ENCODE measurements at regions not wholly inside any gene's neighbourhood (a gene's known extent, or its start where the extent isn't known, plus 50 kb on each side); places are given as distances from the start of the nearest gene placed in this dataset.

- Mint-ChIP-seq H3K4me3 (no peak overlapping the region), H3K36me3 (no peaks in the 10 kb centered on the region), H3K4me1 (no peaks in the 10 kb centered on the region), H3K27me3 (peaks cover 0 to 3% of the 10 kb centered on the region in 2 donors), H3K9me3 (peaks cover 4 to 7% (median 6%) of the 10 kb centered on the region in 3 donors), H3K27ac (no peak overlapping the region)
- Histone ChIP-seq H3K4me1 (ENCODE audit: control insufficient read depth in 1 of 2, extremely low read depth in 1 of 2, insufficient read depth in 2 of 2, low read length in 2 of 2) (no peaks in the 10 kb centered on the region), H3K27ac (ENCODE audit: low read length) (no peak overlapping the region), H3K4me3 (ENCODE audit: control insufficient read depth in 1 of 2, extremely low read depth in 1 of 2, low read length in 1 of 2) (no peak overlapping the region), H3K27me3 (replicated peaks in 1 of 2; ENCODE audit: control insufficient read depth in 2 of 2, extremely low read depth in 1 of 2, insufficient read depth in 2 of 2, low read length in 1 of 2) (no peaks in the 10 kb centered on the region), H3K36me3 (ENCODE audit: control insufficient read depth in 2 of 2, extremely low read depth in 1 of 2, insufficient read depth in 1 of 2, low read length in 1 of 2) (no peaks in the 10 kb centered on the region), H3K9me3 (no peaks in the 10 kb centered on the region)
- POLR2A ChIA-PET, result no interaction called here
- WGBS (ENCODE audit: insufficient coverage), result 29% methylated on average over 2 of the region's 4 CpGs
- DNase-seq (no peak), ATAC-seq (replicated peaks in 1 of 4) (no peak)
- CTCF ChIA-PET, result no interaction called here
Measured at GRCh38 chr3:73685061-73685460, 60.3 kb upstream of the PDZRN3 start.

- ATAC-seq (replicated peaks in 1 of 4) (no peak), DNase-seq (no peak)
- 96% methylated on average over 3 of the region's 5 CpGs for WGBS (ENCODE audit: insufficient coverage)
- no peaks in the 10 kb centered on the region for H3K4me1 ChIP-seq (ENCODE audit: control insufficient read depth in 1 of 2, extremely low read depth in 1 of 2, insufficient read depth in 2 of 2, low read length in 2 of 2)
- H3K27ac ChIP-seq (ENCODE audit: low read length), result no peak overlapping the region
- CTCF ChIA-PET, result no interaction called here
- Mint-ChIP-seq H3K9me3 (peaks cover 4 to 8% (median 6%) of the 10 kb centered on the region in 3 donors), H3K27me3 (peaks cover 0 to 3% of the 10 kb centered on the region in 2 donors), H3K27ac (no peak overlapping the region), H3K36me3 (no peaks in the 10 kb centered on the region), H3K4me3 (no peak overlapping the region), H3K4me1 (no peaks in the 10 kb centered on the region)
- H3K27me3 ChIP-seq (replicated peaks in 1 of 2; ENCODE audit: control insufficient read depth in 2 of 2, extremely low read depth in 1 of 2, insufficient read depth in 2 of 2, low read length in 1 of 2), result no peaks in the 10 kb centered on the region
- H3K36me3 ChIP-seq (ENCODE audit: control insufficient read depth in 2 of 2, extremely low read depth in 1 of 2, insufficient read depth in 1 of 2, low read length in 1 of 2), result no peaks in the 10 kb centered on the region
- H3K9me3 ChIP-seq, result no peaks in the 10 kb centered on the region
- H3K4me3 ChIP-seq (ENCODE audit: control insufficient read depth in 1 of 2, extremely low read depth in 1 of 2, low read length in 1 of 2), result no peak overlapping the region
- POLR2A ChIA-PET, result no interaction called here
Measured at GRCh38 chr3:73683706-73684105, 59.0 kb upstream of the PDZRN3 start.

GRCh38 chr3:73681610-73682009, 56.9 kb upstream of the PDZRN3 start:
- ChIA-PET CTCF (no interaction called here), POLR2A (no interaction called here)
- H3K4me3 ChIP-seq (ENCODE audit: control insufficient read depth in 1 of 2, extremely low read depth in 1 of 2, low read length in 1 of 2), result no peak overlapping the region
- no peak for DNase-seq
- H3K27me3 ChIP-seq (replicated peaks in 1 of 2; ENCODE audit: control insufficient read depth in 2 of 2, extremely low read depth in 1 of 2, insufficient read depth in 2 of 2, low read length in 1 of 2), result no peaks in the 10 kb centered on the region
- no peak for ATAC-seq (replicated peaks in 1 of 4)
- Mint-ChIP-seq H3K27me3 (no peaks in the 10 kb centered on the region), H3K27ac (no peak overlapping the region), H3K36me3 (no peaks in the 10 kb centered on the region), H3K4me1 (no peaks in the 10 kb centered on the region), H3K9me3 (peaks cover 3 to 9% (median 4%) of the 10 kb centered on the region in 3 donors), H3K4me3 (no peak overlapping the region)
- no CpG with 5 or more reads among the region's 6 CpGs for WGBS (ENCODE audit: insufficient coverage)
- no peaks in the 10 kb centered on the region for H3K36me3 ChIP-seq (ENCODE audit: control insufficient read depth in 2 of 2, extremely low read depth in 1 of 2, insufficient read depth in 1 of 2, low read length in 1 of 2)
- no peaks in the 10 kb centered on the region for H3K9me3 ChIP-seq
- no peaks in the 10 kb centered on the region for H3K4me1 ChIP-seq (ENCODE audit: control insufficient read depth in 1 of 2, extremely low read depth in 1 of 2, insufficient read depth in 2 of 2, low read length in 2 of 2)
- no peak overlapping the region for H3K27ac ChIP-seq (ENCODE audit: low read length)

GRCh38 chr3:73681198-73681597, 56.5 kb upstream of the PDZRN3 start:
- H3K4me1 Mint-ChIP-seq, result no peaks in the 10 kb centered on the region
- DNase-seq (no peak), ATAC-seq (replicated peaks in 1 of 4) (no peak)
- H3K36me3 Mint-ChIP-seq, result no peaks in the 10 kb centered on the region
- WGBS (ENCODE audit: insufficient coverage), result no CpG with 5 or more reads among the region's 1 CpG
- ChIA-PET CTCF (no interaction called here), POLR2A (no interaction called here)
- Histone ChIP-seq H3K36me3 (ENCODE audit: control insufficient read depth in 2 of 2, extremely low read depth in 1 of 2, insufficient read depth in 1 of 2, low read length in 1 of 2) (no peaks in the 10 kb centered on the region), H3K27ac (ENCODE audit: low read length) (no peak overlapping the region), H3K27me3 (replicated peaks in 1 of 2; ENCODE audit: control insufficient read depth in 2 of 2, extremely low read depth in 1 of 2, insufficient read depth in 2 of 2, low read length in 1 of 2) (no peaks in the 10 kb centered on the region), H3K9me3 (no peaks in the 10 kb centered on the region), H3K4me3 (ENCODE audit: control insufficient read depth in 1 of 2, extremely low read depth in 1 of 2, low read length in 1 of 2) (no peak overlapping the region), H3K4me1 (ENCODE audit: control insufficient read depth in 1 of 2, extremely low read depth in 1 of 2, insufficient read depth in 2 of 2, low read length in 2 of 2) (no peaks in the 10 kb centered on the region)
- H3K27ac Mint-ChIP-seq, result no peak overlapping the region
- H3K27me3 Mint-ChIP-seq, result no peaks in the 10 kb centered on the region
- H3K4me3 Mint-ChIP-seq, result no peak overlapping the region
- H3K9me3 Mint-ChIP-seq, result peaks cover 1 to 9% (median 3%) of the 10 kb centered on the region in 3 donors

- no peak overlapping the region for H3K27ac Mint-ChIP-seq
- no peaks in the 10 kb centered on the region for H3K27me3 Mint-ChIP-seq
- Histone ChIP-seq H3K4me1 (ENCODE audit: control insufficient read depth in 1 of 2, extremely low read depth in 1 of 2, insufficient read depth in 2 of 2, low read length in 2 of 2) (no peaks in the 10 kb centered on the region), H3K27me3 (replicated peaks in 1 of 2; ENCODE audit: control insufficient read depth in 2 of 2, extremely low read depth in 1 of 2, insufficient read depth in 2 of 2, low read length in 1 of 2) (no peaks in the 10 kb centered on the region), H3K9me3 (no peaks in the 10 kb centered on the region), H3K36me3 (ENCODE audit: control insufficient read depth in 2 of 2, extremely low read depth in 1 of 2, insufficient read depth in 1 of 2, low read length in 1 of 2) (no peaks in the 10 kb centered on the region), H3K27ac (ENCODE audit: low read length) (no peak overlapping the region), H3K4me3 (ENCODE audit: control insufficient read depth in 1 of 2, extremely low read depth in 1 of 2, low read length in 1 of 2) (no peak overlapping the region)
- H3K4me1 Mint-ChIP-seq, result no peaks in the 10 kb centered on the region
- H3K9me3 Mint-ChIP-seq, result peaks cover 0 to 10% (median 3%) of the 10 kb centered on the region in 3 donors
- H3K36me3 Mint-ChIP-seq, result no peaks in the 10 kb centered on the region
- ChIA-PET CTCF (no interaction called here), POLR2A (no interaction called here)
- 60% methylated on average over 1 of the region's 8 CpGs for WGBS (ENCODE audit: insufficient coverage)
- H3K4me3 Mint-ChIP-seq, result no peak overlapping the region
- DNase-seq (no peak), ATAC-seq (replicated peaks in 1 of 4) (no peak)
Measured at GRCh38 chr3:73680391-73681095, 55.8 kb upstream of the PDZRN3 start.

- H3K27ac ChIP-seq (ENCODE audit: low read length), result no peak overlapping the region
- Mint-ChIP-seq H3K4me3 (no peak overlapping the region), H3K27ac (no peak overlapping the region), H3K9me3 (peaks cover 6 to 9% (median 6%) of the 10 kb centered on the region in 3 donors), H3K36me3 (no peaks in the 10 kb centered on the region), H3K27me3 (peaks cover 0 to 6% of the 10 kb centered on the region in 2 donors), H3K4me1 (no peaks in the 10 kb centered on the region)
- ChIA-PET POLR2A (no interaction called here), CTCF (no interaction called here)
- no peaks in the 10 kb centered on the region for H3K4me1 ChIP-seq (ENCODE audit: control insufficient read depth in 1 of 2, extremely low read depth in 1 of 2, insufficient read depth in 2 of 2, low read length in 2 of 2)
- ATAC-seq (replicated peaks in 1 of 4) (no peak), DNase-seq (no peak)
- no peaks in the 10 kb centered on the region for H3K9me3 ChIP-seq
- 100% methylated on average over 2 of the region's 7 CpGs for WGBS (ENCODE audit: insufficient coverage)
- no peaks in the 10 kb centered on the region for H3K36me3 ChIP-seq (ENCODE audit: control insufficient read depth in 2 of 2, extremely low read depth in 1 of 2, insufficient read depth in 1 of 2, low read length in 1 of 2)
- no peak overlapping the region for H3K4me3 ChIP-seq (ENCODE audit: control insufficient read depth in 1 of 2, extremely low read depth in 1 of 2, low read length in 1 of 2)
- H3K27me3 ChIP-seq (replicated peaks in 1 of 2; ENCODE audit: control insufficient read depth in 2 of 2, extremely low read depth in 1 of 2, insufficient read depth in 2 of 2, low read length in 1 of 2), result no peaks in the 10 kb centered on the region
Measured at GRCh38 chr3:73677336-73678024, 52.7 kb upstream of the PDZRN3 start.
